B cell (primary cell): ENCODE measurements at regions not wholly inside any gene's neighbourhood (a gene's known extent, or its start where the extent isn't known, plus 50 kb on each side); places are given as distances from the start of the nearest gene placed in this dataset.

ENCODE experiments used
- ATAC-seq: fragments of 200-7000 bp; cut with Tn5 transposase; one replicate; pipeline ENCODE4 v1.10.0; 2021; ENCODE audit warnings: low read depth, mild to moderate bottlenecking, moderate number of reproducible peaks, moderate library complexity
- CTCF ChIA-PET: fragments of 350-600 bp; sonication (Branson Sonifier 250); formaldehyde crosslinking; loops from one replicate; lab custom pipeline; 2021; ENCODE audit warnings: antibody characterized with exemption, inconsistent platforms; lab: Charles Lee
- POLR2A ChIA-PET: fragments of 350-600 bp; sonication (Branson Sonifier 250); formaldehyde crosslinking; loops from one replicate; lab custom pipeline; 2021; ENCODE audit warnings: antibody characterized with exemption; lab: Charles Lee
- DNase-seq: peaks from one replicate; pipeline ENCODE4 v3.0.0; 2013
- H2AFZ ChIP-seq: 2 replicates; pipeline ENCODE4 v1.6.1; 2012; ENCODE audit warnings: mild to moderate bottlenecking, low read depth, low read length; ENCODE audit not compliant: insufficient read depth, poor library complexity, severe bottlenecking
- H3K27ac ChIP-seq, 2 donors: 1 replicate in 1 of 2; 2 replicates in 1 of 2; pipeline ENCODE4 v1.5.1; 2012 to 2013; ENCODE audit warnings: low read length in 2 of 2, mild to moderate bottlenecking in 2 of 2, moderate library complexity in 1 of 2
- H3K27me3 ChIP-seq, 4 experiments: fragments of 200-600 bp in 1 of 4; sonication (generic) in 1 of 4; replicated peaks in 1 of 4; 1 replicate in 2 of 4; 2 replicates in 2 of 4; pipeline versions ENCODE4 v1.6.1 to v1.7.0; 2013 to 2016; ENCODE audit warnings: low read length in 3 of 4, mild to moderate bottlenecking in 2 of 4, mixed read lengths in 1 of 4, moderate library complexity in 1 of 4; ENCODE audit not compliant: insufficient read depth in 4 of 4, control insufficient read depth in 3 of 4; ENCODE audit errors: control extremely low read depth in 1 of 4
- H3K36me3 ChIP-seq, 2 experiments: replicated peaks in 1 of 2; 1 replicate in 1 of 2; 2 replicates in 1 of 2; pipeline versions ENCODE4 v1.6.1 to v1.7.1; 2013; ENCODE audit warnings: low read length in 1 of 2; ENCODE audit not compliant: insufficient read depth in 2 of 2, control insufficient read depth in 1 of 2; ENCODE audit errors: control extremely low read depth in 1 of 2, extremely low read depth in 1 of 2
- H3K4me1 ChIP-seq, 2 donors: fragments of 200-600 bp in 1 of 2; sonication (generic) in 1 of 2; 1 replicate in 1 of 2; 2 replicates in 1 of 2; pipeline versions ENCODE4 v1.5.1 to v1.6.1; 2013 to 2017; ENCODE audit warnings: low read length in 2 of 2; ENCODE audit not compliant: control insufficient read depth in 2 of 2, insufficient read depth in 2 of 2
- H3K4me2 ChIP-seq: replicated peaks from 2 replicates; pipeline ENCODE3; 2012; ENCODE audit warnings: mild to moderate bottlenecking, low read depth, low read length; ENCODE audit not compliant: poor library complexity, severe bottlenecking
- H3K4me3 ChIP-seq, 5 experiments: fragments of 200-600 bp in 1 of 5; sonication (generic) in 1 of 5; 1 replicate in 3 of 5; 2 replicates in 2 of 5; pipeline versions ENCODE4 v1.5.1 to v1.7.0; 2011 to 2016; ENCODE audit warnings: low read length in 4 of 5, mild to moderate bottlenecking in 4 of 5, low read depth in 2 of 5, control low read depth in 1 of 5, moderate library complexity in 1 of 5; ENCODE audit not compliant: insufficient read depth in 1 of 5; ENCODE audit errors: control extremely low read depth in 1 of 5, extremely low read depth in 1 of 5
- H3K79me2 ChIP-seq: fragments of 200-600 bp; sonication (generic); one replicate; pipeline ENCODE4 v1.6.0; 2016; ENCODE audit warnings: low read length; ENCODE audit not compliant: control insufficient read depth, insufficient read depth
- H3K9ac ChIP-seq: fragments of 200-600 bp; sonication (generic); 2 replicates; pipeline ENCODE4 v1.6.1; 2017; ENCODE audit warnings: mild to moderate bottlenecking, low read length, moderate library complexity
- H3K9me3 ChIP-seq, 3 donors: one replicate each; pipeline versions ENCODE4 v1.6.1 to v1.7.1; 2013; ENCODE audit warnings: low read length in 2 of 3; ENCODE audit not compliant: control insufficient read depth in 2 of 3, insufficient read depth in 1 of 3; ENCODE audit errors: control extremely low read depth in 1 of 3
- H4K20me1 ChIP-seq: 2 replicates; pipeline ENCODE4 v1.6.0; 2012; ENCODE audit warnings: mild to moderate bottlenecking, low read length; ENCODE audit not compliant: insufficient read depth, control insufficient read depth, poor library complexity, severe bottlenecking
- H3K27ac Mint-ChIP-seq: one replicate; pipeline ENCODE4 v1.8.0; 2021; ENCODE audit warnings: mixed read lengths
- H3K27me3 Mint-ChIP-seq: one replicate; pipeline ENCODE4 v1.8.0; 2021; ENCODE audit warnings: mixed read lengths
- H3K4me1 Mint-ChIP-seq: one replicate; pipeline ENCODE4 v1.8.0; 2021; ENCODE audit warnings: mixed read lengths
- H3K4me3 Mint-ChIP-seq: one replicate; pipeline ENCODE4 v1.8.0; 2021; ENCODE audit warnings: mixed read lengths
- H3K9me3 Mint-ChIP-seq: one replicate; pipeline ENCODE4 v1.8.0; 2022; ENCODE audit warnings: mixed read lengths; ENCODE audit not compliant: insufficient read depth
- CTCF ChIP-seq: fragments of 200-600 bp; IDR thresholded peaks from one replicate; pipeline ENCODE4 v1.8.0; 2022; ENCODE audit warnings: antibody characterized with exemption, mild to moderate bottlenecking
- EZH2 ChIP-seq: IDR thresholded peaks from 2 replicates; pipeline ENCODE4 v1.6.1; 2012; ENCODE audit warnings: borderline replicate concordance, low read depth, mild to moderate bottlenecking, moderate library complexity, low read length; ENCODE audit not compliant: insufficient read depth, poor library complexity, severe bottlenecking
- WGBS: methylation state at CpG from one replicate; pipeline ENCODE4 v1.1.5; 2013; ENCODE audit warnings: missing lambda C conversion rate; ENCODE audit not compliant: insufficient coverage; 5-methylcytosine and 5-hydroxymethylcytosine counted together
- intact Hi-C: fragments of 100-400 bp; cut with micrococcal nuclease; formaldehyde crosslinking; loops from one replicate; pipeline ENCODE4 v1.10.0; 2022

DNA sequence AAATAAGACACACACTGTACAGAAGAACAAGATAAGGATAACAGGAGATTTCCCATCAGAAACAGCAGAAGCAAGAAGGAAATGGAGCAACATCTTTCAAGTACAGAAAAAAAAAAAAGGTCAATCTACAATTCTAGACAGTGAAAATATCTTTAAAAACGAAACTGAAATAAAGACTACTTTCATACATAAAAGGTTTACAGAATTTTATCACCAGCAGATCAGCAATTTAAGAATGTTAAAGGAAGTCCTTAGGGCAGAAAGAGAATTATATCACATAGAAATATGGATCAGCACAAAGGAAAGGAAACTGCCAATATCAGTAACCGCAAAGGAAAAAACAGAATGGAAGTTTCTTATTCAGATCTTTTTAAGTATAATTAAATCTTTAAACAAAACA lies 931.0 kb downstream of the EPHA4 start:
- ChIA-PET CTCF (no interaction called here), POLR2A (no interaction called here)
- WGBS, result no CpG with 5 or more reads among the region's 2 CpGs
- intact Hi-C loops, result no loop called here
- Mint-ChIP-seq H3K4me1 (no peaks in the 10 kb centered on the region), H3K9me3 (no peaks in the 10 kb centered on the region), H3K27me3 (no peaks in the 10 kb centered on the region), H3K4me3 (no peak overlapping the region), H3K27ac (no peak overlapping the region)
- ATAC-seq (no peak), DNase-seq (no peak)
- no peak overlapping the region for H3K4me3 ChIP-seq
- no peak overlapping the region for H3K9ac ChIP-seq
- no peak overlapping the region for H2AFZ ChIP-seq
- H3K27ac ChIP-seq, result no peak overlapping the region
- no peaks in the 10 kb centered on the region for H3K9me3 ChIP-seq
- H3K79me2 ChIP-seq, result no peaks in the 10 kb centered on the region
- no peak overlapping the region for H3K4me2 ChIP-seq
- H3K4me1 ChIP-seq, result no peaks in the 10 kb centered on the region
- no peak for TF ChIP-seq CTCF
- TF ChIP-seq EZH2, result no peak
- no peaks in the 10 kb centered on the region for H4K20me1 ChIP-seq
- H3K27me3 ChIP-seq, result no peaks in the 10 kb centered on the region
- no peaks in the 10 kb centered on the region for H3K36me3 ChIP-seq

DNA sequence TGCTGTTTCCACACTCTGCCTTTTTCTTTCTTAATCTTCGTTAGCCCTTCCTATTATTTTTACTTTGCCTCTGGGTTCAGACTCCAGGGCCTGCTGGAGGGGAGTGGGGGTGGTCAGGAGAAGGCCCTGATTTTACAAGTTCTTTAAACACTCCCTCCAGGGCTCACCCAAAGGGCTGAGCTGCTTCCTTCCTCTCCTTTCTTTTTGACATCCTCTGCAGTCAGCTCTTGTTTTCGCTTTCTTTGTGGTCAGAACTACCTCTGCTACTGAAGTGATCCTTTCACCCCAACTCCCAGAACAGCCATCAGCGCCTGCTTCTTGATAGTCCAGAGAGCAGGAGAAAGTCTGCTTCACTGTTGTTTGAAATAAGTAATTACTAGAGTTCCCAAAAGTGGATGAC lies 925.7 kb downstream of the EPHA4 start:
- ATAC-seq (no peak), DNase-seq (no peak)
- H3K36me3 ChIP-seq, result no peaks in the 10 kb centered on the region
- no peak overlapping the region for H2AFZ ChIP-seq
- intact Hi-C loops, result no loop called here
- H3K4me1 ChIP-seq, result no peaks in the 10 kb centered on the region
- H3K9me3 ChIP-seq, result no peaks in the 10 kb centered on the region
- Mint-ChIP-seq H3K4me3 (no peak overlapping the region), H3K4me1 (peaks cover 3% of the 10 kb centered on the region), H3K27ac (no peak overlapping the region), H3K9me3 (no peaks in the 10 kb centered on the region), H3K27me3 (no peaks in the 10 kb centered on the region)
- no peak overlapping the region for H3K9ac ChIP-seq
- no CpG with 5 or more reads among the region's 3 CpGs for WGBS
- TF ChIP-seq EZH2 (no peak), CTCF (no peak)
- ChIA-PET CTCF (no interaction called here), POLR2A (no interaction called here)
- H3K27ac ChIP-seq, result no peak overlapping the region
- no peak overlapping the region for H3K4me3 ChIP-seq
- no peaks in the 10 kb centered on the region for H3K79me2 ChIP-seq
- no peaks in the 10 kb centered on the region for H3K27me3 ChIP-seq
- no peaks in the 10 kb centered on the region for H4K20me1 ChIP-seq
- no peak overlapping the region for H3K4me2 ChIP-seq
